H7 (cell line): ENCODE measurements at regions not wholly inside any gene's neighbourhood (a gene's known extent, or its start where the extent isn't known, plus 50 kb on each side); places are given as distances from the start of the nearest gene placed in this dataset.

Source experiments
- DNase-seq: peaks from one replicate; pipeline ENCODE4 v3.0.0; 2012
- H3K27me3 ChIP-seq: 2 replicates; pipeline ENCODE4 v1.6.0; 2011; ENCODE audit warnings: mild to moderate bottlenecking, low read length; ENCODE audit not compliant: control insufficient read depth, insufficient read depth
- H3K36me3 ChIP-seq: replicated peaks from 2 replicates; pipeline ENCODE4 v1.5.1; 2011; ENCODE audit warnings: low read length; ENCODE audit not compliant: control insufficient read depth, insufficient read depth
- H3K4me3 ChIP-seq: 2 replicates; pipeline ENCODE4 v1.5.1; 2011; ENCODE audit warnings: low read depth, mild to moderate bottlenecking, control low read depth, low read length, moderate library complexity; ENCODE audit not compliant: insufficient read depth

- DNase-seq: no peak
- H3K36me3 ChIP-seq: no peaks in the 10 kb centered on the region
- H3K27me3 ChIP-seq: no peaks in the 10 kb centered on the region
- H3K4me3 ChIP-seq: no peak overlapping the region
Measured at GRCh38 chr3:18500322-18500721, 75.2 kb upstream of the SATB1 start.

- Histone ChIP-seq H3K4me3 (no peak overlapping the region), H3K36me3 (no peaks in the 10 kb centered on the region), H3K27me3 (no peaks in the 10 kb centered on the region)
- no peak for DNase-seq
Measured at GRCh38 chr3:18499301-18499700, 74.2 kb upstream of the SATB1 start.

- Histone ChIP-seq H3K27me3 (no peaks in the 10 kb centered on the region), H3K4me3 (no peak overlapping the region), H3K36me3 (no peaks in the 10 kb centered on the region)
- DNase-seq: no peak
Measured at GRCh38 chr3:18494251-18494650, 69.1 kb upstream of the SATB1 start.

GRCh38 chr3:18489939-18490338 lies 64.8 kb upstream of the SATB1 start:
- H3K36me3 ChIP-seq: no peaks in the 10 kb centered on the region
- H3K4me3 ChIP-seq: no peak overlapping the region
- DNase-seq: no peak
- no peaks in the 10 kb centered on the region for H3K27me3 ChIP-seq

- no peak for DNase-seq
- Histone ChIP-seq H3K27me3 (no peaks in the 10 kb centered on the region), H3K4me3 (no peak overlapping the region), H3K36me3 (no peaks in the 10 kb centered on the region)
Measured at GRCh38 chr3:18483226-18483625, 58.1 kb upstream of the SATB1 start.

GRCh38 chr3:18481946-18482548 lies 56.9 kb upstream of the SATB1 start:
- H3K4me3 ChIP-seq: no peak overlapping the region
- no peaks in the 10 kb centered on the region for H3K36me3 ChIP-seq
- H3K27me3 ChIP-seq: no peaks in the 10 kb centered on the region
- no peak for DNase-seq

GRCh38 chr3:18477620-18478019 lies 52.5 kb upstream of the SATB1 start:
- no peak for DNase-seq
- Histone ChIP-seq H3K36me3 (no peaks in the 10 kb centered on the region), H3K4me3 (no peak overlapping the region), H3K27me3 (no peaks in the 10 kb centered on the region)
